ENCODE measurements at regions not wholly inside any gene's neighbourhood (a gene's known extent, or its start where the extent isn't known, plus 50 kb on each side); places are given as distances from the start of the nearest gene placed in this dataset.

DNA sequence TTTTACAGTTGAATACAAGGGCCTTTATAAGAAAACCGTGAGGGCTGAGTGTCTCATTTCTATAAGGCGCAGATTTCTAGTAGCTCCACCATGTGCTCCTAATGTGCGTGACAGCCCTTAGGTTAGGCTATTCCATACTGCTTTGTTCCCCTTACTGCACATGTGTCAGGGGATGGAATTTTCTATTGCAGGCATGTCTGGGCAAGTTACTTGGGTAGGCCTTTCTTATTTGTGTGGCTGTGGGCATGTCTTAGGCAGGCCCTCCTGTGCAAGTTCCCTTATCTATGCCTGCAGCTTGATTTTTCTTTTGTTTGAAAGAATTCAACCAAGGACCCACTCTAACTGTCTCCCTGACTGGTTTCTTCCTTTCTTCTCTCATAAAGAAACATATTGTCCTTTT lies 434.2 kb upstream of the CNTN3 start:
- H3K4me1 ChIP-seq: no peaks in the 10 kb centered on the region
- H3K4me3 ChIP-seq: no peak overlapping the region
- H3K9me3 ChIP-seq: no peaks in the 10 kb centered on the region
- no peak for TF ChIP-seq POLR2A (IDR thresholded peaks at IDR 0.05)
- TF ChIP-seq, protein P1, sequence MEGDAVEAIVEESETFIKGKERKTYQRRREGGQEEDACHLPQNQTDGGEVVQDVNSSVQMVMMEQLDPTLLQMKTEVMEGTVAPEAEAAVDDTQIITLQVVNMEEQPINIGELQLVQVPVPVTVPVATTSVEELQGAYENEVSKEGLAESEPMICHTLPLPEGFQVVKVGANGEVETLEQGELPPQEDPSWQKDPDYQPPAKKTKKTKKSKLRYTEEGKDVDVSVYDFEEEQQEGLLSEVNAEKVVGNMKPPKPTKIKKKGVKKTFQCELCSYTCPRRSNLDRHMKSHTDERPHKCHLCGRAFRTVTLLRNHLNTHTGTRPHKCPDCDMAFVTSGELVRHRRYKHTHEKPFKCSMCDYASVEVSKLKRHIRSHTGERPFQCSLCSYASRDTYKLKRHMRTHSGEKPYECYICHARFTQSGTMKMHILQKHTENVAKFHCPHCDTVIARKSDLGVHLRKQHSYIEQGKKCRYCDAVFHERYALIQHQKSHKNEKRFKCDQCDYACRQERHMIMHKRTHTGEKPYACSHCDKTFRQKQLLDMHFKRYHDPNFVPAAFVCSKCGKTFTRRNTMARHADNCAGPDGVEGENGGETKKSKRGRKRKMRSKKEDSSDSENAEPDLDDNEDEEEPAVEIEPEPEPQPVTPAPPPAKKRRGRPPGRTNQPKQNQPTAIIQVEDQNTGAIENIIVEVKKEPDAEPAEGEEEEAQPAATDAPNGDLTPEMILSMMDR (IDR thresholded peaks at IDR 0.05): no peak
- TF ChIP-seq POLR2AphosphoS5 (IDR thresholded peaks at IDR 0.05): no peak
- no peak for TF ChIP-seq EP300 (IDR thresholded peaks at IDR 0.05)
- H3K27me3 ChIP-seq: no peaks in the 10 kb centered on the region
- no peaks in the 10 kb centered on the region for H3K36me3 ChIP-seq
- H3K27ac ChIP-seq: no peak overlapping the region
- DNase-seq (ENCODE audit: low spot score in 2 of 2): no peak
- 59% methylated on average over 3 of the region's 3 CpGs for WGBS

DNA sequence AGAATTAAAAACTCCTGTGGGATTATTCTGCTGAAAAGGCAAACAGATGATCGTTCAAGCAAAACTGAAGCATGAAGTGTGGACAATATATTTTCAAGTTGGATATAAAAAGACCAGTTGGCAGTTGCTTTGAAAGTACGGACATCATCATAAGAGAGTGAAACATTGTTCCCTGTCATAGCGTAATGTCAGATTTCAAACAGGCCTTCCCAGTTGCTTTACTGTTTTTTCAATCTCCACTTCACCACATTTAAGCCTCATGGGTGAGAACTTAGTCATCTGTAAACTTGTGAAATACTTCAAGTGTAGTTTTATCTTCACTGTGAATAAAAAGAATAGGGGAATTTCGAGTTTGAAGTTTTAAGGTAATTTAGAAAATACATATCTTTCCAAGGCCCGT lies 435.1 kb upstream of the CNTN3 start:
- Histone ChIP-seq H3K36me3 (no peaks in the 10 kb centered on the region), H3K4me1 (no peaks in the 10 kb centered on the region), H3K27ac (no peak overlapping the region), H3K4me3 (no peak overlapping the region), H3K27me3 (no peaks in the 10 kb centered on the region), H3K9me3 (no peaks in the 10 kb centered on the region)
- no peak for TF ChIP-seq POLR2AphosphoS5 (IDR thresholded peaks at IDR 0.05)
- TF ChIP-seq EP300 (IDR thresholded peaks at IDR 0.05): no peak
- TF ChIP-seq, protein P1 (IDR thresholded peaks at IDR 0.05): no peak
- TF ChIP-seq POLR2A (IDR thresholded peaks at IDR 0.05): no peak
- 73% methylated on average over 5 of the region's 5 CpGs for WGBS
- DNase-seq (ENCODE audit: low spot score in 2 of 2): no peak

DNA sequence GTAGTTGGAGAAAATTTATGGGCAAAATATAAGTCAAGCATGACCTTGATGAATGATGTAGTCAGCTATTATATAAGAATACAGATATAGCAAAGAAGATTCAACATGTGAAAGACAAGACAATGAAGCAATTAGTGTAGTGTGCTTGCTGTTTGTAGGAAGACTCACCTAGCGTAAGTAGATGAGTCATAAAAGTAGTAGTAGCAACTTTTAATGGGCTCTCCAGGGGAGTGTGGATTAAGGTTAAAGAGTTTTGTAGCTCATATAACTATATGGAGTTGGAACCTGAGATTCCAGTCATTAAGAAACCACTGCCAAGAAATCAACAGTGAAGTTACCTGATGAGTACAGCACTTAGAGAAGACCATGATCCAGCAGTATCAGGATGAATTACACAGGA lies 444.7 kb upstream of the CNTN3 start:
- WGBS: 65% methylated on average over 1 of the region's 1 CpG
- no peaks in the 10 kb centered on the region for H3K9me3 ChIP-seq
- DNase-seq (ENCODE audit: low spot score in 2 of 2): no peak
- H3K27me3 ChIP-seq: no peaks in the 10 kb centered on the region
- no peaks in the 10 kb centered on the region for H3K36me3 ChIP-seq
- H3K4me3 ChIP-seq: no peak overlapping the region
- no peaks in the 10 kb centered on the region for H3K4me1 ChIP-seq
- TF ChIP-seq EP300 (IDR thresholded peaks at IDR 0.05) (no peak), POLR2A (IDR thresholded peaks at IDR 0.05) (no peak), POLR2AphosphoS5 (IDR thresholded peaks at IDR 0.05) (no peak)
- TF ChIP-seq, protein P1 (IDR thresholded peaks at IDR 0.05): no peak
- no peak overlapping the region for H3K27ac ChIP-seq

DNA sequence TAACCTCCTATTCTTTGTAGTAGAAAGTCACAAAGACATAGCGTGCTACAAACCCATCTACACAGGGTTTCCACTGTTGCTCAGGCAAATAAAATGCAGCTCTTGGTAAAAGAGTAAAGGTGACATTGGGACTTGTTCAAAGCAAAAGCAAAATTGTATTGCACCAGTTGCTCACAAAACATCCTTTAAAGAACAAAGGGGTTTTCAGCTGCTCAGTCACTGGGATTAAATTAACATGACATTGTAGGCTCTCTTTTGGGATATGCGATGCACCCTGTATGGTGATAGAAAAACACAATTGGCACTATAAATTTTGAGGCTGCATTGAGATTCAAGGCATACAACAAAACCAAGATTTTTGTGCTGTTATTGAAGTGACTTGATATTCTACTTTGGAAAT lies 447.3 kb upstream of the CNTN3 start:
- Histone ChIP-seq H3K27me3 (no peaks in the 10 kb centered on the region), H3K9me3 (no peaks in the 10 kb centered on the region), H3K36me3 (no peaks in the 10 kb centered on the region), H3K27ac (no peak overlapping the region), H3K4me1 (no peaks in the 10 kb centered on the region), H3K4me3 (no peak overlapping the region)
- no peak for DNase-seq (ENCODE audit: low spot score in 2 of 2)
- TF ChIP-seq, protein P1 (IDR thresholded peaks at IDR 0.05): no peak
- no peak for TF ChIP-seq EP300 (IDR thresholded peaks at IDR 0.05)
- no peak for TF ChIP-seq POLR2AphosphoS5 (IDR thresholded peaks at IDR 0.05)
- TF ChIP-seq POLR2A (IDR thresholded peaks at IDR 0.05): no peak
- 93% methylated on average over 2 of the region's 2 CpGs for WGBS

DNA sequence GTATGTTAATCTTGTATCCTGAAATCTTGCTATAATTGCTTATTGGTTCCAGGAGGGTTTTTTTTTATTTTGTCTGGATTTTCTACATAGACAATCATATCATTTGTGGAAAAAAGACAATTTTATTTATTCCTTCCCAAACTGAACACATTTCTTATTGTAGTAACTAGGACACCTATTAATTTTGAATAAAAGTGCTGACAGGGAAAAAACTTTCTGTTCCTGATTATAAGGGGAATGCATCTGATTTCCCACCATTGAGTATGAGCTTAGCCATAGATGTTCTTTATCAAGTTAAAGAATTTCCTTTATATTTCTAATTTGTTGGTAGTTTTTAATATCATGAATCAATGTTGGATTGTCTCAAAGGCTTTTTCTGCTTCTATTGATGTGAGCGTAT lies 460.7 kb upstream of the CNTN3 start:
- Histone ChIP-seq H3K36me3 (no peaks in the 10 kb centered on the region), H3K27ac (no peak overlapping the region), H3K27me3 (no peaks in the 10 kb centered on the region), H3K9me3 (no peaks in the 10 kb centered on the region), H3K4me1 (no peaks in the 10 kb centered on the region), H3K4me3 (no peak overlapping the region)
- TF ChIP-seq EP300 (IDR thresholded peaks at IDR 0.05) (no peak), POLR2AphosphoS5 (IDR thresholded peaks at IDR 0.05) (no peak), POLR2A (IDR thresholded peaks at IDR 0.05) (no peak)
- TF ChIP-seq, protein P1 (IDR thresholded peaks at IDR 0.05): no peak
- DNase-seq (ENCODE audit: low spot score in 2 of 2): no peak
- WGBS: 94% methylated on average over 1 of the region's 1 CpG

All from suprapubic skin (tissue), 4 donors.